Stimulated activated CD4-positive, alpha-beta T cell treated with anti-CD3 and anti-CD28 coated beads, Interleukin-2, amount 100 ng/mL, for 48 hours (primary cell): ENCODE measurements at regions not wholly inside any gene's neighbourhood (a gene's known extent, or its start where the extent isn't known, plus 50 kb on each side); places are given as distances from the start of the nearest gene placed in this dataset.

Source experiments
- DNase-seq, 2 donors: peaks; one replicate each; pipeline ENCODE4 v3.0.0-alpha.2; 2020

DNA sequence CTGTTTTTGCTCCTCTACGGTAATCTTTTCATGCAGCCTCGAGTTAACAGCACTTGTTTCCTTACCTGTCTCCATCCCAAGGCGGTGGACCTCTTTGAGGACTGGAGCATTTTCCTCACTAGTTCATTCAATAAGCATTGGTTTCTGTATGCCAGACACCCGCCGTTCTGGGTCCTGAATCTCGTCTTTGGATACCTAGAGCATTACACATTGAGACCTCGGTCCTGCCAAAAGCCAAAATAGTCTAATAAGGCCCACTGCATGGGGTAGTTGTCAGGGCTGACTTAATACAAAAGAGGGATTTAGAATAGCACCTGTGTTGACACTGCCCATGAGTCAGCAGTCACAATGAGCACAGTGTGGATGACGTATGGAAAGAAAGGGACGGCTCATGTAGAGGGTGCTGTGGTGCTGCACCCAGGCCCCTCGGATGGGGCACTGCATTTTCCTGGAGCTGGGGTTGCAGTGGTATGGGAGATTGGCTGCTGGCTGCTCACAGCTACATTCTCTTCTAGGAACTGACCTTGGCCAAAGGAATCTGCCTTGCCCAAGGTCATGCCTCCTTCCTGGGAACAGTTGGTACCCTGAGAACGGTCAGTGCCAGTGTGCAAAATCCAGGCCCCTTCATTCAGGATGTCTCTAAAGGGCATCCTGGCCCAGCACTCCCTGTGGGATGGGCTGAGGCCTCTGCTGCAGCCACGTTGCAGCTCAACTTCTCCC, 126.9 kb upstream of the NCK2 start:
- DNase-seq: no peak

DNA sequence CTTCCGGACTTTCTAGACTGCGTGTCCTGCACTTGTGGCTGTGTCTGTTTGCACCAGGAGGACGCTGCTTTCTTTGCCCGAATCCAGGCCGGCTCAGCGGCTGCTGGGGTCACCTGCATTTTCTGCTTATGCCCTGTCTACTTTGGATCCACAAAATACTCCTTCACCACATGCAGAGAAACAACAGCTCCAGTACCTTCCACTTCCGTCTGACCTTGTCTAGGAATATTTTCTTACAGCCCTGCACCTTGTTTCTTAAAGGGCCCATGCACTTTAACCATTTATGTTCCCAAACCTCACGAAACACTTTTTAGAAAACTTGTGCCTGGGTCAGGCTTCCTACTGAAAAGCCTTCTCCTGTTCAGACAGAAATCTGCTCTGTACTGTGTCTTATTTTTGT, 129.4 kb upstream of the NCK2 start:
- no peak for DNase-seq

DNA sequence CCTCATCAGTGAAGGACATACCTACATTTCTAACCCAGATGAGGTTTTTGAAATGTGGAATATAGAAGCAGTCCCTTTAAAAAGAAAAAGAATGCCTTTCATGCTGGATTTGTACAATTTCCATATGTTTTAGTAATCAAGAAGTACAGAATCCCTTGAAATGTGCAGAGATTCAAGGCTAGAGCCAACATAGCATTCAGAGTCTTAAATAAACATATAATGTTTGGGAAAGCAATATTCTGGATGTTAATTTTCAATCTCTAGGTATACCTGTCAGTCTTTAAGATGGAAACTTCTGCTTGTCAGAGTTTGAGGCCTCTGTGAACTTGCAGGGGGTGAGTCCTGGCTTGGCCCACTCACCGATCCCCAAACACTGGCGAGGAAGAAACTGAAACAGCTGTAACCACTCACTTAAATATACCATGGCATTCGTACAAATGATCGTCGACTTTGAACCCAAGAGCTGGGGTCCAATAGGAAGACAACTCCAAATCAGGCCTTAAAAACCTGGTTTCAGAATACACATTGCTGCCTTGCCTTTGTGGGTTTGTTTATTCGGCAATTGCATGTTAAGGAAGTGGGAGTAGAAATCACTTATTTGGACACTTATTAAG, 132.8 kb upstream of the NCK2 start:
- no peak for DNase-seq

- DNase-seq: no peak
Measured at GRCh38 chr2:105611333-105611637, 133.4 kb upstream of the NCK2 start.

DNA sequence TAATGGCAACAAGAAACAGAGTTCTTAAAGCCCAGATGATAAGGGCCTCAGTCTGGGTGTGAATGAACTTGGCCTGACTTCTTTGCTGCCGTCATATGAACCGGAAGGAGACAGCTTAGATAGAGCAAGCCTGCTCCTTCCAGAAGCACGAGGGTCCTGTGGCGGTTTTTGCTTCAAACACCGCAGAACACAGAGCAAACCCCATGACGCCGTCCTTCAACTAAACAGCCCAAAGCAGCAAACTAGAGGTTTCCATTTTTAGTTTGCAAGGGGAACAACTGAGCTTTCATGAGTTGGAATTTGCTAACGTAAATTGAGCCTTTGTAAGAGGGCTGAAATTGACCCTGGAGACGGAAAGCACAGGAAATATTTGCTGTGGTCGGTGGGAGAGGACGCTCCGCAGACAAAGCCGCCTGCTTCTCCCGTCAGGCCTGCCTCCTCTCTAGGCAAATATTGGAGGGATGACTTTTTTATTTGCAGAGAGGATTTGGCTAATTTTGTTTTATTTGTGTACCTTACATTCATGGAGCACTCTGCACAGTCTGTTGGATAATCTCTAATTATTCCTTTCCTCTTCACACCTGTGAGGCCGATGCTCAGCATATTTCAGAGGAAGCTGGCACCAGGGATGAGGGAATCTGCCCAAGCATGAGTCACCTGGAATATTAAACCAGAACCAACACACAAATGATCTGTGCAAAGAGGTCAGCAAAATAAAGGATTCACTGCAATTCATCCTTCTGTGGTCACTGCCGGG, 134.0 kb upstream of the NCK2 start:
- no peak for DNase-seq

DNA sequence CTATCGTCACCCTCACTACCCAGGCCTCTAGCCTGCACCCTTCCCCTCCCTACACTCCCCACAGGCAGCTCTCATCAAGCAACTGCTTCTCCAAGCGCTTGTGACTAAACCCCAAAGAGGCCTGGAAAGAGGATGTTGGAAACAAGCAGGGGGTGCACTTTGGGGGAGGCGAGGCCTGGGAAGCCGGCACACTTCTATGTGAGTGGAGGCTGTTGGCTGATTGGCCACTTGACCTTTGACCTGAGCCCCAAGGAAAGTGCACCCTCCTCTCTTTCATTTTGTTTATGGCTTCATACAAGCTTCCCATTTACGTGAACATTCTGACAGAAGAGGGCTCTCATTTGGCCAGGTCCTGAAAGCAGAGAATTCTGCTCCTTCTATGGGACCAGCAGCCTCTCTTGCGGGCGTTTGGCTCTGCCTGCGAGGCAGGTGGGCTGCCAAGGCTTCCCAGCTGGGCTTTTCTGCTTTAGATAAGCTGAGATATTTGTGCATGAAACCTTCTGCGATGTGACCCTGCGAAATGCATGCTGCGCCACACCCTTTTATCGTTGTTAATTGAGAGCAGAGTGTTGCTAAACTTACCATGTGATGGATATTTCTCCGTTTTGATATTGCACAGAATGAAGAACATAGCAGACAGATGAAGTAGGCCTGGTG, 134.8 kb upstream of the NCK2 start:
- no peak for DNase-seq

DNA sequence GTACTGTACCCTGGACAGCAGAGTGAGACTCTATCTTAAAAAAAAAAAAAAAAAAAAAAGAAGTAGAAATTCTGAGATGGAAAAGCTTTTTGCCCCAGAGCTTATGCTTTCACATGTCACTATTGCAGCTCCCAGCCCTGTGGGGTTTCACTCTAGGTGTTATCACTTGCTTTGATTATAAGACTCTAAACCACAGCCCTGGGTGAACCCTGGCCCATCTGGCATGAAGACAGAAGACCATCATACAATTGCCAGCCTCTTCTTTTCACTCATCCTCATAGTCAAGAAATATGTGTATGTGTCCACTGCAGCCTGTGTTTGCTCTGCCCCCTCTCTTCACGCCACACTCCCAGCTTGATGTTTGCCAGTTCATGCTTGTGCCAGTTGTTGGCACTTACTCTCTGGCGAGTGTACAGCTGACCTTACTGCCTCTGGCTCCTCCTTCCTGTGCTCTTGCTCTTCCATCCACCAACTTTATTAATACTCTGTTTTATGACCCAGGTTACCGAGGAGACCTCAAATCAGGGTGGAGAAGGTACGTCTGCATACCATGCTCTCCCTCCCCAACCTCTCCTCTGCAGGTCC, 136.7 kb upstream of the NCK2 start:
- DNase-seq: no peak

- DNase-seq: no peak
Measured at GRCh38 chr2:105606081-105606480, 138.6 kb upstream of the NCK2 start.

DNA sequence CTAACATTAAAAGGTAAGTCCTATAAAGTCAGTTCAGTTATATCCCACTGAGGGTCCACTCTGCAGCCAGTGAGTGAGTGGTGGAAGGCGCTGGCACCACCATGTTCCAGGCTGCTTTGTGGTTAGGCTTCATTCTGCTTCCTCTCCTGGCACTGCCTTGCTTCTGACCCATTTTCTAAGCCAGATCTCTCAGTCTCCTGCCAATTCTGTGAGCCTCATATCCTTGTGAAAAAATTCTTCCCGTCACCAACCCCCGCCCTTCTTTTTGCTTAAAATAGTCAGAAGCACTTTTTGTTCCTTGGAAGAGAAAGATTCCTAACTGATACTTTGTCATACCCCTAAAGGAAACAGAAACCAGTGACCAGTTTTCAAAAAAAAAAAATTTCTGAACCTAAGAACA, 139.8 kb upstream of the NCK2 start:
- no peak for DNase-seq

- DNase-seq: no peak
Measured at GRCh38 chr2:105600949-105601794, 143.5 kb upstream of the NCK2 start.

DNA sequence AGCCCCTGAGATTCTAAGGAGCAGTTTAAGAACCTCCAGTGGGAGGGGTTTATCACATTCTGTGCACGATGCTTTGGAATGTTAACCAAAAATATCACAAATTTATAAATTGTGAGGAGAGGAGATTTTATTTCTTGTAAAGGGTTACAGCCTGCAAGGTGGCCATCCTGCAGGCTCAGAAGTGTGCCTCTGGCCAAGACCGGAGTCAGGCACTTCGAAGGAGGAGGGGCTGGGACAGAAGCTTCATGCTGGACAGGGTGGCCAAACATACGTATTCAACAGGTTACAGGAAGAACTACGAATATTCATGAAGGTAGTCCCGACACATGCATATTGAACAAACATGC, 144.1 kb upstream of the NCK2 start:
- no peak for DNase-seq

- no peak for DNase-seq
Measured at GRCh38 chr2:105600037-105600442, 144.7 kb upstream of the NCK2 start.

DNA sequence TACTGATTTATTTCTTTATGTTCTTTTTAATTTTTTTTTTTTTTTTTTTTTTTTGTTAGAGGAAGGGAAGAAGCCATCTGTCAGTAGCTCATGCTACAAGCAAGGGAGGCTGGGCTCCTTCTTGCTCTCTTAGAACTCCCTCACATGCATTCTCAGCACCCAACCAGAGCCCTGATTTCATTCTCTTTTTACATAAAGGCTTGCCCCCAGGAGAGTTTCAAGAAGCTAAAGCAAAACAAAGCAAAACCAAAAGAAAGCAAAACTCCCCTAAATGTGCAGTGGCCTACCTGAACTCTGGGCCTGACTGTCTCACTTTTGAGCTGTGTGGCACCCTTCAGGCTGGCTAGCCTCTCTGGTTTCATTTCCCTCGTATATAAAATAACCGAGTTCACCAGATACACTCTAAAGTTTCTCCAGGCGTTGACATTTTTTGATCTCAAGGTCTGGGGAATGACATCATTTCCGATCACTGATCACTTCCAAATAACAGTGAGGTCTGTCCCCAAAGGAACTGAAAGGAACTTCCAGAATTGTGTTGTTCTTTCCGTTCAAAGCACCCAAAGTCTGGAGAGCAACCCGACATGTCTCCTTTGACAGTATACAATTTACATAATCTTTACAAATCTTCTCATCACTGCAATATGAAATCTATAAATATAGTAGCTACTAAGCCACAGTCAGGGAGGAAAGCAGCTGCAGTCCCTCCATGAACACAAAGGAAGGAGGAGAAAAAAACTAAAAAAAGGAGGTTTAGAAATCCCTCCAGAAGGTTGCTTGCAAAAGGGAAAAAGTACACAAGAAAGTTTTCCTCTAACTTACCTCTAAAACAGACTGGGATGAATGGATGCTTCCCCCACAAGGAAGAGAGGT, 145.6 kb upstream of the NCK2 start:
- DNase-seq: no peak

GRCh38 chr2:105597806-105598803, 146.6 kb upstream of the NCK2 start:
- no peak for DNase-seq

- no peak for DNase-seq
Measured at GRCh38 chr2:105597011-105597805, 147.5 kb upstream of the NCK2 start.

GRCh38 chr2:105596411-105596921, 148.2 kb upstream of the NCK2 start:
- no peak for DNase-seq

DNA sequence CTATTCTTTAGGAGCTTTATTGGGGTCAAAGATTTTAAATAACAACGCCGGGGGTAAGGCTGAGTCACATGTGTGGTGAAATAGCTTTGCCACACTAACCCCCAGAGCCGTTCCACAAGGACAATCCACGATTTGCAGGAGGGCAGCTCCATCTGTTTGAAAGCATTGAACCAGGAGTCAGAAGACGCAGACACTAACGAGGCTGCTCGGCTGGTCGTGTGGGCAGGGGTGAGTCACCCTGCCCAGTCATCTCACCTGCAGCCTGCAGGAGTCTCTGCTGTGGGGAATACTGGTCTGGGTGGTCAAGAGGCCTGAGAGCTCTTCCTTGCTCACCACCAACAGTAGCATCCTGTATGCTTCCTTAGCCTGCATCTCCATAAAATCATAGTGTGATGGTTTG, 149.2 kb upstream of the NCK2 start:
- no peak for DNase-seq

DNA sequence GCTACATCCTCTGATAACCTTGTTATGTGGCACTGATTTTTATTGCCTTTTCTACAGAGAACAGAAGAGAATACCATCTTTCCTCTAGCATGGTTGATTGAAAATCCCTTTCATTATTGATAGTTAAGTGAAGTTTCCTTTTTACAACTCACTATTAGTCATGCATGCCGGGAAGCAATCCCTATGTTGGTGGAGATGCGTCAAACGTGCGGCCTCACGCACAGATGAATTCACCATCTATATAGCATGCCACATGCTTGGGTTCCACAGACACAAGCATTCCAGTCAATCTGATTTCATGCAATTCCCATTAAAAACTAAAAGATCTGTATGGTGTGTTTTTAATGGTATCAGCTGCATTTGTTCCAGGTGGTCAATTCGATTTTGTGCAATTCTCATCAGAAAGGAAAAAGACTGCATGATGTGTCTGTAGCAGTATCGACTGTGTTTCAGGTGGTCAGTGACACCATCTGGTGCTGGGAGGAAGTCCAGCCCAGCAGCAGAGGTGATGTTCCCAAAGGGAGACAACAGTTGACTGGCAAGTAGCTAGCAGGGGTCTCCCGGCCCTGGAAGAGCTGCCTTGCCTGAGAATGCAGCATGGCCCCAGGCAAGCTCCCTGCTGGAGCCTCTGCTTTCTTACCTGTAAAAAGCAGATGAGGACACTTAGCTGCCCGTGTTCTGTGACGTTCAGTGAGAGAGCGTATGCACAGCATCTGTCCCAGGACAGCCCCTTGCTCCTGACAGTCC, 151.3 kb upstream of the NCK2 start:
- no peak for DNase-seq
